PC-9 (cell line): ENCODE measurements at regions not wholly inside any gene's neighbourhood (a gene's known extent, or its start where the extent isn't known, plus 50 kb on each side); places are given as distances from the start of the nearest gene placed in this dataset.

Source experiments
- EZH2 ChIP-seq: fragments of 200-600 bp; sonication (generic); IDR thresholded peaks from 2 replicates; pipeline ENCODE4 v1.8.0; 2017; ENCODE audit warnings: antibody characterized with exemption, low read depth
- TF ChIP-seq, protein P1 (sequence below): fragments of 200-600 bp; sonication (generic); conservative IDR thresholded peaks from 2 replicates; pipeline ENCODE4 v1.6.1; 2017; ENCODE audit warnings: mixed run types, antibody characterized with exemption, mild to moderate bottlenecking, moderate library complexity

DNA sequence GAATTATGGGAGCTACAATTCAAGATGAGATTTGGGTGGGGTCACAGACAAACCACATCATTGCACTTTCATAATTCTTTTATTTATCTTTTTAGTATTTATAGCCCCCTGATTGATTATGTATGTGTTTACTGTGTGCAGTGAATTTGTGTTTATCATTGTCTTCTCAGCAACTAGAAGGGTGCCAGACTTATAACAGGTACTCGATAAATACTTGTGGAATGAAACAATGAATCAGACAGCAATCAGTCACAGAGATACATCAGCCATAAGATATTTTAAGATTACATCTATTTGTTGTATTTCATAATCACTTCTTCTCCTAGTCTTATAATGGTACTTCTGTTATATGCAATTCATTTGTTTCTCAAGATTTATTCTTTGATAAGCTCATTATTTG is 273.2 kb downstream of the PTPRC start:
- TF ChIP-seq, protein P1, sequence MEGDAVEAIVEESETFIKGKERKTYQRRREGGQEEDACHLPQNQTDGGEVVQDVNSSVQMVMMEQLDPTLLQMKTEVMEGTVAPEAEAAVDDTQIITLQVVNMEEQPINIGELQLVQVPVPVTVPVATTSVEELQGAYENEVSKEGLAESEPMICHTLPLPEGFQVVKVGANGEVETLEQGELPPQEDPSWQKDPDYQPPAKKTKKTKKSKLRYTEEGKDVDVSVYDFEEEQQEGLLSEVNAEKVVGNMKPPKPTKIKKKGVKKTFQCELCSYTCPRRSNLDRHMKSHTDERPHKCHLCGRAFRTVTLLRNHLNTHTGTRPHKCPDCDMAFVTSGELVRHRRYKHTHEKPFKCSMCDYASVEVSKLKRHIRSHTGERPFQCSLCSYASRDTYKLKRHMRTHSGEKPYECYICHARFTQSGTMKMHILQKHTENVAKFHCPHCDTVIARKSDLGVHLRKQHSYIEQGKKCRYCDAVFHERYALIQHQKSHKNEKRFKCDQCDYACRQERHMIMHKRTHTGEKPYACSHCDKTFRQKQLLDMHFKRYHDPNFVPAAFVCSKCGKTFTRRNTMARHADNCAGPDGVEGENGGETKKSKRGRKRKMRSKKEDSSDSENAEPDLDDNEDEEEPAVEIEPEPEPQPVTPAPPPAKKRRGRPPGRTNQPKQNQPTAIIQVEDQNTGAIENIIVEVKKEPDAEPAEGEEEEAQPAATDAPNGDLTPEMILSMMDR: no peak
- no peak for TF ChIP-seq EZH2
